GM23248 (cell line): ENCODE measurements at regions not wholly inside any gene's neighbourhood (a gene's known extent, or its start where the extent isn't known, plus 50 kb on each side); places are given as distances from the start of the nearest gene placed in this dataset.

Experiments used
- DNase-seq: peaks from one replicate; pipeline ENCODE4 v3.0.0-alpha.2; 2015
- H2AFZ ChIP-seq: fragments of 200-600 bp; sonication (generic); 2 replicates; pipeline ENCODE4 v1.6.1; 2016; ENCODE audit warnings: antibody characterized with exemption
- H3F3A ChIP-seq: fragments of 200-600 bp; sonication (generic); 2 replicates; pipeline ENCODE4 v1.6.1; 2016; ENCODE audit warnings: mild to moderate bottlenecking, antibody characterized with exemption, mixed run types; ENCODE audit not compliant: insufficient read depth
- H3K27ac ChIP-seq: fragments of 200-600 bp; sonication (generic); 2 replicates; pipeline ENCODE4 v1.5.1; 2016; ENCODE audit warnings: mild to moderate bottlenecking
- H3K27me3 ChIP-seq: fragments of 200-600 bp; sonication (generic); replicated peaks from 2 replicates; pipeline ENCODE4 v1.6.1; 2016; ENCODE audit warnings: mild to moderate bottlenecking; ENCODE audit not compliant: insufficient read depth
- H3K36me3 ChIP-seq: fragments of 200-600 bp; sonication (generic); 2 replicates; pipeline ENCODE4 v1.6.1; 2016; ENCODE audit warnings: low read depth, mild to moderate bottlenecking
- H3K4me1 ChIP-seq: fragments of 200-600 bp; sonication (generic); 2 replicates; pipeline ENCODE4 v1.6.1; 2016; ENCODE audit warnings: mild to moderate bottlenecking; ENCODE audit not compliant: insufficient read depth
- H3K4me2 ChIP-seq: fragments of 200-600 bp; sonication (generic); one replicate; pipeline ENCODE4 v1.6.1; 2016; ENCODE audit warnings: mild to moderate bottlenecking; ENCODE audit not compliant: unreplicated experiment
- H3K4me3 ChIP-seq: fragments of 200-600 bp; sonication (generic); 2 replicates; pipeline ENCODE4 v1.5.1; 2016; ENCODE audit warnings: mild to moderate bottlenecking
- H3K79me2 ChIP-seq: fragments of 200-600 bp; sonication (generic); 2 replicates; pipeline ENCODE4 v1.6.1; 2016; ENCODE audit warnings: mild to moderate bottlenecking; ENCODE audit not compliant: insufficient read depth
- H3K9ac ChIP-seq: fragments of 200-600 bp; sonication (generic); 2 replicates; pipeline ENCODE4 v1.6.1; 2016; ENCODE audit warnings: mild to moderate bottlenecking
- H3K9me2 ChIP-seq: fragments of 200-600 bp; sonication (generic); 2 replicates; pipeline ENCODE4 v1.6.1; 2016; ENCODE audit warnings: mixed run types, mild to moderate bottlenecking, moderate library complexity; ENCODE audit not compliant: insufficient read depth
- H3K9me3 ChIP-seq: fragments of 200-600 bp; sonication (generic); one replicate; pipeline ENCODE4 v1.6.1; 2017; ENCODE audit warnings: low read depth
- H4K20me1 ChIP-seq: fragments of 200-600 bp; sonication (generic); 2 replicates; pipeline ENCODE4 v1.6.0; 2016; ENCODE audit not compliant: insufficient read depth
- EZH2 ChIP-seq: fragments of 200-600 bp; sonication (generic); IDR thresholded peaks from 2 replicates; pipeline ENCODE4 v1.6.1; 2018; ENCODE audit warnings: antibody characterized with exemption, mild to moderate bottlenecking; ENCODE audit not compliant: insufficient read depth, poor library complexity, severe bottlenecking
- EZH2phosphoT487 ChIP-seq: fragments of 200-600 bp; sonication (generic); IDR thresholded peaks from 2 replicates; pipeline ENCODE4 v1.6.1; 2018; ENCODE audit warnings: antibody characterized with exemption, moderate library complexity, mild to moderate bottlenecking, low read depth; ENCODE audit not compliant: insufficient read depth
- WGBS, 2 experiments: methylation state at CpG; one replicate each; pipeline ENCODE4 v1.1.6; 2015 to 2017; ENCODE audit warnings: low lambda C conversion rate in 2 of 2, low coverage in 1 of 2; ENCODE audit errors: missing lambda C conversion rate in 2 of 2; 5-methylcytosine and 5-hydroxymethylcytosine counted together
- in situ Hi-C: fragments of 300-500 bp; cut with MboI; formaldehyde crosslinking; loops from 2 replicates; pipeline ENCODE4 v1.15.0; 2020

DNA sequence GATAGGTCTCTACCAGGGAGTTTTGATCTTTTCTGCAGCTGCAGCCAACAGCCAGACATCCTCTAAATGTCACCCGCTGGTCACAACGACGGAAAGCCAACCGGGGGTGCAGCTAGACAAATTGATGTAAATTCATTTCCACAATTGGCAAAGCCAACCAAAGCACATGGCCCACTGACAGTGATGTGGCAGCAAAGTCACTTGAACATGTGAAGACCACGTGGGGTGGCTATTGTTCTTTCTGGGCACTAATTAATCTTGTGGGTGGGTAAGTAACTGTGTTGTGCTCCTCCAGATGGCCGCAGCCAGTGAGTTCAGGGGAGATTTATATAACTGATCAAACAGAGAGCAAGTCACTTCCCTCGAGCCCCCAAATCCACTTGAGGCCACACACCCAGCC lies 354.1 kb downstream of the ANKRD30A start:
- Histone ChIP-seq H3K36me3 (no peaks in the 10 kb centered on the region), H3K79me2 (no peaks in the 10 kb centered on the region), H3K27me3 (no peaks in the 10 kb centered on the region), H3F3A (no peaks in the 10 kb centered on the region), H3K9ac (no peak overlapping the region), H2AFZ (no peak overlapping the region), H3K4me2 (no peak overlapping the region), H3K9me2 (no peaks in the 10 kb centered on the region), H3K27ac (no peak overlapping the region), H3K9me3 (no peaks in the 10 kb centered on the region), H3K4me1 (no peaks in the 10 kb centered on the region), H4K20me1 (no peaks in the 10 kb centered on the region), H3K4me3 (no peak overlapping the region)
- DNase-seq: no peak
- in situ Hi-C loops: no loop called here
- 49 to 53% methylated on average over 7 of the region's 7 CpGs for WGBS, 2 experiments
- TF ChIP-seq EZH2phosphoT487 (no peak), EZH2 (no peak)

DNA sequence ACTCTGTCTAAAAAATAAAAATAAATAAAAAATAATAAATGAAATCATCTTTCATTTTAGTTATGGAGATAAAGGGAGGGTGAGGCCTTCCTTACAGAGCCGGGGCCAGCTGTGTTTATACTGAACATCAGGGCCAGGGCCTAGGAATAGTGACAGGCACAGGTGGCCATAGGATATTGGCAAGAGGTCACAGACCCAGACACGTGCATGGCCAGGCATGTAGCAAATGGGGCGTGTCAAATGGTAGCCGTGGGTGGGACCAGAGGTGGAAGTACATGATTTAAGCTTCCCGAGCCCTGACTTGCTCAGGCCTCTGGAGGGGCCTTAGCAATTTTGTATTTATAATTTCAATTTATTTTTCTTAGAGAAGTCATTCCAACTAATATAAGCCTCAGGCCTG lies 353.0 kb downstream of the ANKRD30A start:
- Histone ChIP-seq H3K9me3 (no peaks in the 10 kb centered on the region), H3K27ac (no peak overlapping the region), H4K20me1 (no peaks in the 10 kb centered on the region), H3K4me1 (no peaks in the 10 kb centered on the region), H3K79me2 (no peaks in the 10 kb centered on the region), H3K36me3 (no peaks in the 10 kb centered on the region), H3K4me2 (no peak overlapping the region), H3K9me2 (no peaks in the 10 kb centered on the region), H2AFZ (no peak overlapping the region), H3F3A (no peaks in the 10 kb centered on the region), H3K4me3 (no peak overlapping the region), H3K9ac (no peak overlapping the region), H3K27me3 (no peaks in the 10 kb centered on the region)
- 30 to 37% methylated on average over 5 of the region's 5 CpGs for WGBS, 2 experiments
- TF ChIP-seq EZH2phosphoT487 (no peak), EZH2 (no peak)
- DNase-seq: no peak
- in situ Hi-C loops: no loop called here

GRCh38 chr10:37476285-37476684 lies 350.9 kb downstream of the ANKRD30A start:
- DNase-seq: no peak
- Histone ChIP-seq H4K20me1 (no peaks in the 10 kb centered on the region), H3K4me2 (no peak overlapping the region), H2AFZ (no peak overlapping the region), H3K4me3 (no peak overlapping the region), H3K27me3 (no peaks in the 10 kb centered on the region), H3K9ac (no peak overlapping the region), H3F3A (no peaks in the 10 kb centered on the region), H3K4me1 (no peaks in the 10 kb centered on the region), H3K27ac (no peak overlapping the region), H3K9me3 (no peaks in the 10 kb centered on the region), H3K9me2 (no peaks in the 10 kb centered on the region), H3K36me3 (no peaks in the 10 kb centered on the region), H3K79me2 (no peaks in the 10 kb centered on the region)
- in situ Hi-C loops: no loop called here
- TF ChIP-seq EZH2 (no peak), EZH2phosphoT487 (no peak)
- 20 to 43% methylated on average over 1 of the region's 1 CpG for WGBS, 2 experiments

GRCh38 chr10:37474645-37475044 lies 349.2 kb downstream of the ANKRD30A start:
- Histone ChIP-seq H3K9me3 (no peaks in the 10 kb centered on the region), H3K36me3 (no peaks in the 10 kb centered on the region), H3K27ac (no peak overlapping the region), H3K4me1 (no peaks in the 10 kb centered on the region), H3K4me3 (no peak overlapping the region), H2AFZ (no peak overlapping the region), H3K79me2 (no peaks in the 10 kb centered on the region), H4K20me1 (no peaks in the 10 kb centered on the region), H3F3A (no peaks in the 10 kb centered on the region), H3K27me3 (no peaks in the 10 kb centered on the region), H3K9ac (no peak overlapping the region), H3K4me2 (no peak overlapping the region), H3K9me2 (no peaks in the 10 kb centered on the region)
- no peak for DNase-seq
- in situ Hi-C loops: no loop called here
- TF ChIP-seq EZH2phosphoT487 (no peak), EZH2 (no peak)
- WGBS, 2 experiments: 61 to 66% methylated on average over 9 of the region's 9 CpGs

DNA sequence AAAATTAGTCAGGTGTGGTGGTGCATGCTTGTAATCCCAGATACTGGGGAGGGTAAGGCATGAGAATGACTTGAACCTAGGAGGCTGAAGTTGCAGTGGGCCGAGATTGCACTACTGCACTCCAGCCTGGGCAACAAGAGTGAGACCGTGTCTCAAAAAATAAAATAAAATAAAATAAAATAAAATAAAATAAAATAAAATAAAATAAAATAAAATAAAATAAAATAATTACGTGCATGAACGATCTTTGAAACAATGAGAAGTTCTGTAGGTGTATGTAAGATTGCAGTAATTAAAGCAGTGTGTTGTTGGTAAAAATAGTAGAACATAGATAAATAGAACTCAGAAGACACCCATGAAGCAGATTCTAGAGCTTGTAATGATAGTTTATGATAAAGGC lies 348.5 kb downstream of the ANKRD30A start:
- H3K4me2 ChIP-seq: no peak overlapping the region
- no peak for DNase-seq
- WGBS, 2 experiments: 31 to 44% methylated on average over 4 of the region's 4 CpGs
- no peaks in the 10 kb centered on the region for H3K9me2 ChIP-seq
- H3K4me1 ChIP-seq: no peaks in the 10 kb centered on the region
- no peak overlapping the region for H3K27ac ChIP-seq
- in situ Hi-C loops: no loop called here
- H3K9me3 ChIP-seq: no peaks in the 10 kb centered on the region
- no peaks in the 10 kb centered on the region for H3F3A ChIP-seq
- no peak overlapping the region for H3K9ac ChIP-seq
- no peak overlapping the region for H2AFZ ChIP-seq
- H4K20me1 ChIP-seq: no peaks in the 10 kb centered on the region
- H3K79me2 ChIP-seq: no peaks in the 10 kb centered on the region
- H3K36me3 ChIP-seq: no peaks in the 10 kb centered on the region
- H3K4me3 ChIP-seq: no peak overlapping the region
- H3K27me3 ChIP-seq: no peaks in the 10 kb centered on the region
- TF ChIP-seq EZH2phosphoT487 (no peak), EZH2 (no peak)
